ENCODE measurements at regions not wholly inside any gene's neighbourhood (a gene's known extent, or its start where the extent isn't known, plus 50 kb on each side); places are given as distances from the start of the nearest gene placed in this dataset.

DNA sequence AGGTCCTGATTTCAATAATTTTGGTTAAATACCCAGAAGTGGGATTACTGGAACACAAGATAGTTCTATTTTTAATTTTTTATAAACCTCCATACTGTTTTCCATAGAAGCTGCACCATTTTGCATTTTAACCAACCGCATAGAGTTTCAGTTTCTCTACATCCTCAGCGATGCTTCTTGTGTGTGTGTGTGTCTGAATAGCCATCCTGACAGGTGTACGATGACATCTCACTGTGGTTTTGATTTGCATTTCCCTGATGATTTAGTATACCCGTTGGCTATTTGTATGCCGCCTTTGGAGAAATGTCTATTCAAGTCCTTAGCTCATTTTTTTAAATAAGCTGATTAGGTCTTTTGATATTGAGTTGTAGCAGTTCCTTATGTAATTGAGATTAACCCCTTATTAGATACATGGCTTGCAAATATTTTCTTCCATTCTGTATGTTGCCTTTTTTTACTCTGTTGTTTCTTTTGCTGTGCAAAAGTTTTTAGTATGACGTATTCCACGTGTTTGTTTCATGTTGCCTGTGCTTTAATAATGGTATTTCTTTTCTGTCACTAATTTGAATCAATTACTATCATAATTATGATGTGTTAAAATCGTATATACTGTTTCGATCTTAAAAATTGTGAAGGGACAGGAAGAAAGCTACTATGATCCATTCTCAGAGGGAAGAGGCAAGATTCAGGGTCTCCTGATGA is 227.2 kb upstream of the MON1B start:
- no peak for TF ChIP-seq CTCF (IDR thresholded peaks at IDR 0.05)
- no peak for TF ChIP-seq TCF7L2 (IDR thresholded peaks at IDR 0.05; ENCODE audit: low read depth, low read length)
